Panc1 (cell line): ENCODE measurements at regions not wholly inside any gene's neighbourhood (a gene's known extent, or its start where the extent isn't known, plus 50 kb on each side); places are given as distances from the start of the nearest gene placed in this dataset.

Experiments
- CTCF ChIP-seq: fragments of 450-650 bp; IDR thresholded peaks from 2 replicates; pipeline ENCODE4 v1.5.1; 2017; ENCODE audit warnings: mild to moderate bottlenecking
- SIN3A ChIP-seq: IDR thresholded peaks from 2 replicates; pipeline ENCODE4 v1.6.1; 2012; ENCODE audit warnings: low read depth, mild to moderate bottlenecking, low read length, moderate library complexity, borderline replicate concordance; ENCODE audit not compliant: insufficient read depth

DNA sequence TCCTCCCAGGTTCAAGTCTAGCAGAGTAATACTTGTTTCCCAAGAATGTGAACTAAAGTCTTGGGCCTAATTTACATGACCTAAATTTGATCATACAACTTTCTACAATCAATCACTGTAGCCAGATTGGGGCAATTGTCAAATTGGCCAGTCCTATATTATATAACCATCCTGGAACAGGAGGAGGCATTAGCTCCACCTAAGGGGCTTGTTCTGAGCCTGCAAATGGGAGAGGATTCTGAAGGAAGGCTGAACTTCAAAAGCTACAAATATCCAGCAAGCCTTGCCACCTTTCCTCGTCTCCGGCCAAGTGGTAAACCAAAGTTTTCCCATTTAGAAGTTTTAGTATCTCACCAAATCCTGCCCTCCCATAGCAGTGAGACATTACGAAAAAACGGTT, 1289.6 kb upstream of the TENM3 start:
- TF ChIP-seq CTCF = no peak
- no peak for TF ChIP-seq SIN3A
